ENCODE measurements at regions not wholly inside any gene's neighbourhood (a gene's known extent, or its start where the extent isn't known, plus 50 kb on each side); places are given as distances from the start of the nearest gene placed in this dataset.

DNA sequence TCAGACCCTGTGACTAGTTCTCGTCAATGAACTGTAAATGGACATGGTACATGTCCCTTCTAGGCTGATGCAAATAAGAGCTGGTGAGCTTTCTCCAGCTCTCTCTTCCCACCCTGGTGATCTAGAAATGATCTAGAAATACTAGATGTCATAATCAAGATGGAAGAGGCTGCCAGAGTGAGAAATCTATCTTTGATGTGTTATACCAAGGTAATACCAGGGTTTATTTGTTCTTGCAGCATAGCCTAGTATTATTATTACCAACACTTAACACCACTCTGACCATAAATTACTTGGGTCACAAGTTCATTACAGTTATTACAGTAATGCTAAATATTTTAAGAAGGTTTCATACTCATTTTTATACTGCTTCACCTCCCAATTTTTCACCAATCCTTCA lies 138.4 kb upstream of the LMCD1 start:
- no peak for TF ChIP-seq POLR2A (IDR thresholded peaks at IDR 0.05; ENCODE audit: extremely low read depth, insufficient read length)
- TF ChIP-seq MYC (IDR thresholded peaks at IDR 0.05; ENCODE audit: low read depth, low read length): no peak
- TF ChIP-seq, protein P1, sequence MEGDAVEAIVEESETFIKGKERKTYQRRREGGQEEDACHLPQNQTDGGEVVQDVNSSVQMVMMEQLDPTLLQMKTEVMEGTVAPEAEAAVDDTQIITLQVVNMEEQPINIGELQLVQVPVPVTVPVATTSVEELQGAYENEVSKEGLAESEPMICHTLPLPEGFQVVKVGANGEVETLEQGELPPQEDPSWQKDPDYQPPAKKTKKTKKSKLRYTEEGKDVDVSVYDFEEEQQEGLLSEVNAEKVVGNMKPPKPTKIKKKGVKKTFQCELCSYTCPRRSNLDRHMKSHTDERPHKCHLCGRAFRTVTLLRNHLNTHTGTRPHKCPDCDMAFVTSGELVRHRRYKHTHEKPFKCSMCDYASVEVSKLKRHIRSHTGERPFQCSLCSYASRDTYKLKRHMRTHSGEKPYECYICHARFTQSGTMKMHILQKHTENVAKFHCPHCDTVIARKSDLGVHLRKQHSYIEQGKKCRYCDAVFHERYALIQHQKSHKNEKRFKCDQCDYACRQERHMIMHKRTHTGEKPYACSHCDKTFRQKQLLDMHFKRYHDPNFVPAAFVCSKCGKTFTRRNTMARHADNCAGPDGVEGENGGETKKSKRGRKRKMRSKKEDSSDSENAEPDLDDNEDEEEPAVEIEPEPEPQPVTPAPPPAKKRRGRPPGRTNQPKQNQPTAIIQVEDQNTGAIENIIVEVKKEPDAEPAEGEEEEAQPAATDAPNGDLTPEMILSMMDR (IDR thresholded peaks at IDR 0.05; ENCODE audit: low read depth, low read length): no peak

Measured in NB4 (cell line).